Activated CD8-positive, alpha-beta memory T cell treated with anti-CD3 and anti-CD28 coated beads, Interleukin-2, amount 50 U/mL, for 24 hours (primary cell): ENCODE measurements at regions not wholly inside any gene's neighbourhood (a gene's known extent, or its start where the extent isn't known, plus 50 kb on each side); places are given as distances from the start of the nearest gene placed in this dataset.

Source experiments
- DNase-seq: peaks from one replicate; pipeline ENCODE4 v3.0.0-alpha.2; 2020; ENCODE audit errors: extremely low read depth

GRCh38 chr18:2312440-2312839, 258.9 kb downstream of the METTL4 start:
- no peak for DNase-seq

GRCh38 chr18:2313332-2313731, 258.0 kb downstream of the METTL4 start:
- no peak for DNase-seq

- no peak for DNase-seq
These were observed 255.1 kb downstream of the METTL4 start for GRCh38 chr18:2316082-2316750.

GRCh38 chr18:2316751-2317696, 254.3 kb downstream of the METTL4 start:
- DNase-seq, result no peak

GRCh38 chr18:2324459-2324858, 246.8 kb downstream of the METTL4 start:
- DNase-seq, result no peak

- no peak for DNase-seq
These were observed 245.9 kb downstream of the METTL4 start for GRCh38 chr18:2325308-2325849.

GRCh38 chr18:2325933-2326332, 245.4 kb downstream of the METTL4 start:
- no peak for DNase-seq

GRCh38 chr18:2326999-2327398, 244.3 kb downstream of the METTL4 start:
- no peak for DNase-seq

- DNase-seq, result no peak
These were observed 240.5 kb downstream of the METTL4 start for GRCh38 chr18:2330764-2331163.

GRCh38 chr18:2331491-2331890, 239.8 kb downstream of the METTL4 start:
- no peak for DNase-seq

GRCh38 chr18:2336690-2337392, 234.5 kb downstream of the METTL4 start:
- no peak for DNase-seq

- DNase-seq, result peak; percentile 6
These were observed 233.7 kb downstream of the METTL4 start for GRCh38 chr18:2337552-2338141.

- DNase-seq, result no peak
These were observed 232.7 kb downstream of the METTL4 start for GRCh38 chr18:2338601-2339000.

GRCh38 chr18:2340335-2340734, 231.0 kb downstream of the METTL4 start:
- no peak for DNase-seq

- DNase-seq, result no peak
These were observed 223.3 kb downstream of the METTL4 start for GRCh38 chr18:2348003-2348402.

GRCh38 chr18:2351126-2351850, 220.0 kb downstream of the METTL4 start:
- DNase-seq, result no peak

- DNase-seq, result no peak
These were observed 217.0 kb downstream of the METTL4 start for GRCh38 chr18:2354292-2354691.

GRCh38 chr18:2356906-2357305, 214.4 kb downstream of the METTL4 start:
- DNase-seq, result no peak

GRCh38 chr18:2360861-2361260, 210.4 kb downstream of the METTL4 start:
- no peak for DNase-seq

GRCh38 chr18:2368102-2368501, 203.2 kb downstream of the METTL4 start:
- no peak for DNase-seq

GRCh38 chr18:2376707-2377106, 194.6 kb downstream of the METTL4 start:
- DNase-seq, result no peak
